GM12873 (cell line): ENCODE measurements at regions not wholly inside any gene's neighbourhood (a gene's known extent, or its start where the extent isn't known, plus 50 kb on each side); places are given as distances from the start of the nearest gene placed in this dataset.
A peak's percentile ranks its signal among the peaks of the same experiment; 100 is the strongest.

Experiments used
- TF ChIP-seq, protein P1 (sequence below): IDR thresholded peaks from 2 replicates; pipeline ENCODE4 v1.5.1; 2012; ENCODE audit warnings: low read depth, mild to moderate bottlenecking, moderate library complexity, low read length, control low read depth; ENCODE audit not compliant: insufficient read depth; ENCODE audit errors: missing control alignments

DNA sequence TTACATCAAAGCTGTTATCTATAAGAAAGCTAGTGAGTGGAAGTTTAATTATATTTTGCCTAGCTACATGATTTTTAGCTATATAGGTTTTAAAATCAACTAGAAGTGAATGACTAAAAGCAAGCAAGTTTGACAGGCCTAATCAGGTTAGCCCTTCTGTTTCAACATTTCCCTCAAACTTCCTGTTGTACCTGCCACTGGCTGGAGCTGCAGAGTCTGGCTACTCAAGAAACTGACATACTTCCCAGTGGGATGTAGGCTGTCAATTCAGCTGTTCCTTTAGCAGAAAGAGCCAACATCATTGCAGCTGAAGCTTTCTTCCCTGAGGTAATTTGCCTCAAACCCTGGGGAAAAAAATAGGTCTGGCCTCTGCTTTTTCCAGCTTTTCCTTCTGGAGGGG lies 87.1 kb upstream of the TNR start:
- TF ChIP-seq, protein P1, sequence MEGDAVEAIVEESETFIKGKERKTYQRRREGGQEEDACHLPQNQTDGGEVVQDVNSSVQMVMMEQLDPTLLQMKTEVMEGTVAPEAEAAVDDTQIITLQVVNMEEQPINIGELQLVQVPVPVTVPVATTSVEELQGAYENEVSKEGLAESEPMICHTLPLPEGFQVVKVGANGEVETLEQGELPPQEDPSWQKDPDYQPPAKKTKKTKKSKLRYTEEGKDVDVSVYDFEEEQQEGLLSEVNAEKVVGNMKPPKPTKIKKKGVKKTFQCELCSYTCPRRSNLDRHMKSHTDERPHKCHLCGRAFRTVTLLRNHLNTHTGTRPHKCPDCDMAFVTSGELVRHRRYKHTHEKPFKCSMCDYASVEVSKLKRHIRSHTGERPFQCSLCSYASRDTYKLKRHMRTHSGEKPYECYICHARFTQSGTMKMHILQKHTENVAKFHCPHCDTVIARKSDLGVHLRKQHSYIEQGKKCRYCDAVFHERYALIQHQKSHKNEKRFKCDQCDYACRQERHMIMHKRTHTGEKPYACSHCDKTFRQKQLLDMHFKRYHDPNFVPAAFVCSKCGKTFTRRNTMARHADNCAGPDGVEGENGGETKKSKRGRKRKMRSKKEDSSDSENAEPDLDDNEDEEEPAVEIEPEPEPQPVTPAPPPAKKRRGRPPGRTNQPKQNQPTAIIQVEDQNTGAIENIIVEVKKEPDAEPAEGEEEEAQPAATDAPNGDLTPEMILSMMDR = no peak

DNA sequence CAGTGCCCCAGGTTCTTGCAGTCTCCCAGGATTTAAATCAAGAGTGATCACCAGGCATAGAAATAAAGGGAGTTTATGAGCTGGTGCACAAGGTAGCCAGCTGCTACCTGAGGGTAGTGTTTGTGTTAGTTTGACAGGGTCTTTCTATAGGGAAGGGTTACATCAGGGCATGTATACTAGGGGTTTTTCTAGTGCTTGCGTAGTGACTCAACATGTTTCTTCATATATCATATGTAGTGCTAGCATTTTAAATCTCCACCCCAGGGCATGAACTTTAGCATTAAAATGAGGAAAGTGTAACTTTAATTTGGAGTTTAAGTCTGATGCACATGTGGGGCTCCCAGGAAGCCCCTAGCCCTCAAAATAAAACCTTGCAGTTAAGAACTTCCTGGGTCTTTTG lies 86.5 kb upstream of the TNR start:
- TF ChIP-seq, protein P1 = no peak

DNA sequence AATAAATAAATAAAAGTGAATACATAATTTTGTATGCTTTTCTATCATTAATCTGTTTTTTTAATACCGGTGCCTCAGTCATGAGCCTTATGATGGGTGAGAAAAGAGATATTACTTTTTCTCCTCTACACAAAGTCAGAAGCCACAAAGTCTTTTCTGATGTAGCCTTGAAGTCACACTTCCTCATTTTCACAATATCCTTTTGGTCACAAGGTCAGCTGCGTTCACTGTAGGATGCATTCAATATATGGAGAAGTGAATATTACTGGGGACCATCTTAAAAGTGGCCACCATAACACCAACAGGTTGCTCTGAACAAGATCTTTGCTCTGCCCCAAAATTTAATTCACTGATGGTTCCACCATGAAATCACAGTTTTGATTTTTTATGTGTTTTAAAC lies 83.3 kb upstream of the TNR start:
- TF ChIP-seq, protein P1 = no peak

DNA sequence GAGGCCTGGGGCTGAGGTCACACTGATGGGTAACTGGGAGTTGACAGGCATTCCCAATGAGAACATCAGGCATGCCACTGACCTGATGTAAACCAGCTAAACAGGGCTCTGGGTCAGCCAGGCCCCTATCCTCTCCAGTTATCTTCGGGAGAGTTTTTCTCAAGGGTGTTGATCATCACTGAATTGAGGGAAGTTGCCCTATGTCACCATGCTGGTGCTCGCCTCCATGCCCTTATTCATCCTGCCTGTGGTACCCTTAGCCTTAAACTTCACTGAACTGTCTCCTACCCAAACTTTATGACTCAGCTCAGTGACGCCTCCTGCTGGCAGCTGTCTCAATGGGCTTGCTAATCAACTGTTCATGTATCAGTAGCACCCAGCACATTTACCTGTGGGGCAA lies 80.7 kb upstream of the TNR start:
- TF ChIP-seq, protein P1 = peak; percentile 68

DNA sequence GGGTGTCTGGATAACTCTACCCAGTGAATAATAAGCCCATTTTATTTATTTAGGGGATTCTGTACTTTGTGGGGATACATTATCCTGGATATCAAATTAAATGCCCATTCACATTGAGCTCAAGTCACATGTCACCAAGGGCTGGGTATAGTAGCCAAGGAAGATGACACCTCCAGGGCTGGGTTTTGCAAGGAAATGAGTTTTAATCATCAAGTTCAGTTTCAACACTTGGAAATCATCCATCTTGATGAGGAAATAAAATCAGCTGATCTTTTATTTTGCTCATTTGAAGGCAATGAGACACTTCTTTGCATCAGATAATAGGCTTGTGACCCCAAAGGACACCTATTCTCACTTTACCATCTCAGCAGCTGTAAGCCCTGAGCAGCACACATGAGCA lies 80.0 kb upstream of the TNR start:
- TF ChIP-seq, protein P1 = no peak

DNA sequence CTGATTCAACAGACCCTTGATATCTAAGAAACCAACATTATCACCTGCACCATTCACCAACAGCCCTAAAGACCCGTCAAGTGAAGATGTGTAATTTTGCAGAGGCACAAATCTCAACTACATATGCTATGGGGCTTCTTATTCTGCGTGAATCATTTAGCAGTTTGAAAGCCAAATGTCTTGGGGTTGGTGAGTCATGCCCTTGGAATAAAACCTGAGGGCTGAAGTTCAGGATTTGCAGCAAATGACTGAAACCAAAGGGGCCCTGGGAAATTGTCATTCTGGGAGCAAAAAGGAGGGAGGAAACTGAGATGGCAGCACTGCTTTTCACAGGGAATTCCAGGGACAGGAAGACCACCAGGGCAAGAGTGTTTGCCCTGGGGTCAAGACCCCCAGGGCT lies 79.2 kb upstream of the TNR start:
- TF ChIP-seq, protein P1 = no peak

DNA sequence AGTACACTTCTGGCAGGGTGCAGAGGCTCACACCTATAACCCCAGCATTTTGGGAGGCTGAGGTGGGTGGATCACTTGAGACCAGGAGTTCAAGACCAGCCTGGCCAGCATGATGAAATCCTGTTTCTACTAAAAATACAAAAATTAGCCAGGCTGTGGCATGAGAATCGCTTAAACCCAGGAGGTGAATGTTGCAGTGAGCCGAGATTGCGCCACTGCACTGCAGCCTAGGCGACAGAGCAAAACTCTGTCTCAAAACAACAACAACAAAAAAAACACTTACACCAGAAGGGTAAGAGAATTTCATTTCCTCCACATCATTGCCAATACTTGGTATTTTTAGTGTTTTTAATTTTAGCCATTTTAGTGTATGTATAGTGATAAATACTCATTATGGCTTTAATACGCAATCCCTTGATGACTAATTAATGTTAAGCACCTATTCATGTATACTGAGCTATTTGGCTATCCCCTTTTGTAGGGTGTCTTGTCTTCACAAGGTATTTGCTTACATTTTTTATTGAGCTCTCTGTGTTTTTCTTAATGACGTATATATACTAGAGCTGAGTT lies 77.1 kb upstream of the TNR start:
- TF ChIP-seq, protein P1 = no peak
